NB4 (cell line): ENCODE measurements at regions not wholly inside any gene's neighbourhood (a gene's known extent, or its start where the extent isn't known, plus 50 kb on each side); places are given as distances from the start of the nearest gene placed in this dataset.

Experiments
- DNase-seq: peaks from one replicate; pipeline ENCODE4 v3.0.0; 2010; ENCODE audit warnings: low read depth
- H3K4me3 ChIP-seq: one replicate; pipeline ENCODE4 v1.5.1; 2011; ENCODE audit warnings: mild to moderate bottlenecking, low read depth, low read length, moderate library complexity
- CTCF ChIP-seq: IDR thresholded peaks from one replicate; pipeline ENCODE4 v1.5.1; 2012; ENCODE audit warnings: low read depth, low read length
- MAX ChIP-seq: IDR thresholded peaks from 2 replicates; pipeline ENCODE4 v1.6.1; 2011; ENCODE audit warnings: low read depth, low read length
- MYC ChIP-seq: IDR thresholded peaks from 2 replicates; pipeline ENCODE4 v1.6.1; 2011; ENCODE audit warnings: low read depth, low read length
- POLR2A ChIP-seq: IDR thresholded peaks from 2 replicates; pipeline ENCODE4 v1.6.1; 2011; ENCODE audit warnings: mild to moderate bottlenecking; ENCODE audit not compliant: insufficient read length; ENCODE audit errors: extremely low read depth

GRCh38 chr10:117734731-117735405 is 192.3 kb downstream of the EMX2 start:
- no peak overlapping the region for H3K4me3 ChIP-seq
- TF ChIP-seq CTCF, result no peak
- TF ChIP-seq MYC, result no peak
- no peak for TF ChIP-seq MAX
- TF ChIP-seq POLR2A, result no peak
- no peak for DNase-seq

GRCh38 chr10:117736655-117737054 is 194.1 kb downstream of the EMX2 start:
- DNase-seq, result no peak
- H3K4me3 ChIP-seq, result no peak overlapping the region
- TF ChIP-seq MYC, result no peak
- no peak for TF ChIP-seq MAX
- TF ChIP-seq CTCF, result no peak
- no peak for TF ChIP-seq POLR2A

- no peak overlapping the region for H3K4me3 ChIP-seq
- TF ChIP-seq MAX (no peak), POLR2A (no peak)
- no peak for DNase-seq
These were observed 197.5 kb downstream of the EMX2 start for GRCh38 chr10:117740088-117740487.

- H3K4me3 ChIP-seq, result no peak overlapping the region
- no peak for TF ChIP-seq MYC
- TF ChIP-seq CTCF, result no peak
- no peak for TF ChIP-seq POLR2A
- TF ChIP-seq MAX, result no peak
- no peak for DNase-seq
These were observed 198.2 kb downstream of the EMX2 start for GRCh38 chr10:117740691-117741222.

GRCh38 chr10:117741524-117741923 is 199.0 kb downstream of the EMX2 start:
- no peak for DNase-seq
- no peak overlapping the region for H3K4me3 ChIP-seq
- no peak for TF ChIP-seq MYC
- TF ChIP-seq MAX, result no peak
- no peak for TF ChIP-seq POLR2A
- peak; percentile 28 for TF ChIP-seq CTCF

GRCh38 chr10:117743509-117743908 is 201.0 kb downstream of the EMX2 start:
- no peak overlapping the region for H3K4me3 ChIP-seq
- TF ChIP-seq MYC (no peak), POLR2A (no peak), CTCF (no peak), MAX (no peak)
- DNase-seq, result no peak
